Medulla oblongata (tissue), 1 donor: ENCODE measurements at regions not wholly inside any gene's neighbourhood (a gene's known extent, or its start where the extent isn't known, plus 50 kb on each side); places are given as distances from the start of the nearest gene placed in this dataset.

Experiments used
- DNase-seq: peaks from one replicate; pipeline ENCODE4 v3.0.0-alpha.2; 2015; ENCODE audit errors: extremely low spot score

GRCh38 chr2:15863494-15864175 is 76.7 kb upstream of the MYCN start:
- DNase-seq = no peak

- DNase-seq = no peak
These were observed 76.1 kb upstream of the MYCN start for GRCh38 chr2:15864176-15864769.

GRCh38 chr2:15865923-15866322 is 74.4 kb upstream of the MYCN start:
- no peak for DNase-seq

- no peak for DNase-seq
These were observed 73.7 kb upstream of the MYCN start for GRCh38 chr2:15866563-15867193.

- no peak for DNase-seq
These were observed 72.9 kb upstream of the MYCN start for GRCh38 chr2:15867194-15868171.

GRCh38 chr2:15868186-15868585 is 72.2 kb upstream of the MYCN start:
- DNase-seq = no peak

GRCh38 chr2:15868704-15869103 is 71.6 kb upstream of the MYCN start:
- DNase-seq = no peak

GRCh38 chr2:15869396-15869795 is 71.0 kb upstream of the MYCN start:
- no peak for DNase-seq

- DNase-seq = no peak
These were observed 70.5 kb upstream of the MYCN start for GRCh38 chr2:15869871-15870270.

GRCh38 chr2:15870565-15870964 is 69.8 kb upstream of the MYCN start:
- DNase-seq = no peak

GRCh38 chr2:15871239-15871783 is 69.0 kb upstream of the MYCN start:
- no peak for DNase-seq

GRCh38 chr2:15872854-15873253 is 67.5 kb upstream of the MYCN start:
- DNase-seq = no peak

GRCh38 chr2:15874321-15874720 is 66.0 kb upstream of the MYCN start:
- DNase-seq = no peak

- no peak for DNase-seq
These were observed 65.2 kb upstream of the MYCN start for GRCh38 chr2:15874854-15875804.

- no peak for DNase-seq
These were observed 64.2 kb upstream of the MYCN start for GRCh38 chr2:15875969-15876705.

GRCh38 chr2:15880226-15881119 is 59.9 kb upstream of the MYCN start:
- DNase-seq = no peak

GRCh38 chr2:15881120-15881433 is 59.3 kb upstream of the MYCN start:
- DNase-seq = no peak

- no peak for DNase-seq
These were observed 58.7 kb upstream of the MYCN start for GRCh38 chr2:15881676-15882075.
